ENCODE measurements at regions not wholly inside any gene's neighbourhood (a gene's known extent, or its start where the extent isn't known, plus 50 kb on each side); places are given as distances from the start of the nearest gene placed in this dataset.

DNA sequence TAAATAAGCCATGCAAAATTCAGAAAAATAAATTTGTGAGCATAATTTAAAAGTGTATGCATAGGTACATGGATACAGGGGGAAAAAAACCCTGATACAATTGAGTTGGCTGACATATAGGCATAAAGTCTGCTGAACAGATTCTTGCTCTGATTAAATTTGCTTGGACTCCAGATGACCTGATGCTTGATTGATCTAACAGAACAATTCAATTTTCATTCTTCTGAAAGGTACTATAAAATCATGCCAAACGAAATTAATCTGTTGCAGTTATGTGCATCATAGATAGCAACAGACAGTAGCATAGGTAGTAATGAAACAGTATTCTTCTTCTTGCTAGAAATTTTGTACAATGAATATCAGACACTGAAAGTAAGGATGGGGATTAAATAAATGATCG, 578.2 kb upstream of the SLITRK6 start:
- no peak overlapping the region for H3K27ac ChIP-seq (ENCODE audit: low read length)
- no peak for DNase-seq (ENCODE audit: low read depth, low spot score)
- CTCF ChIA-PET, result no interaction called here
- ATAC-seq, result no peak
- TF ChIP-seq POLR2AphosphoS5 (IDR thresholded peaks at IDR 0.05; ENCODE audit: low read depth, low read length) (no peak), TCF7L2 (IDR thresholded peaks at IDR 0.05; ENCODE audit: low read depth, low read length) (no peak), SIN3A (IDR thresholded peaks at IDR 0.05; ENCODE audit: borderline replicate concordance, insufficient read depth, low read depth, low read length) (no peak)
- TF ChIP-seq, protein P1, sequence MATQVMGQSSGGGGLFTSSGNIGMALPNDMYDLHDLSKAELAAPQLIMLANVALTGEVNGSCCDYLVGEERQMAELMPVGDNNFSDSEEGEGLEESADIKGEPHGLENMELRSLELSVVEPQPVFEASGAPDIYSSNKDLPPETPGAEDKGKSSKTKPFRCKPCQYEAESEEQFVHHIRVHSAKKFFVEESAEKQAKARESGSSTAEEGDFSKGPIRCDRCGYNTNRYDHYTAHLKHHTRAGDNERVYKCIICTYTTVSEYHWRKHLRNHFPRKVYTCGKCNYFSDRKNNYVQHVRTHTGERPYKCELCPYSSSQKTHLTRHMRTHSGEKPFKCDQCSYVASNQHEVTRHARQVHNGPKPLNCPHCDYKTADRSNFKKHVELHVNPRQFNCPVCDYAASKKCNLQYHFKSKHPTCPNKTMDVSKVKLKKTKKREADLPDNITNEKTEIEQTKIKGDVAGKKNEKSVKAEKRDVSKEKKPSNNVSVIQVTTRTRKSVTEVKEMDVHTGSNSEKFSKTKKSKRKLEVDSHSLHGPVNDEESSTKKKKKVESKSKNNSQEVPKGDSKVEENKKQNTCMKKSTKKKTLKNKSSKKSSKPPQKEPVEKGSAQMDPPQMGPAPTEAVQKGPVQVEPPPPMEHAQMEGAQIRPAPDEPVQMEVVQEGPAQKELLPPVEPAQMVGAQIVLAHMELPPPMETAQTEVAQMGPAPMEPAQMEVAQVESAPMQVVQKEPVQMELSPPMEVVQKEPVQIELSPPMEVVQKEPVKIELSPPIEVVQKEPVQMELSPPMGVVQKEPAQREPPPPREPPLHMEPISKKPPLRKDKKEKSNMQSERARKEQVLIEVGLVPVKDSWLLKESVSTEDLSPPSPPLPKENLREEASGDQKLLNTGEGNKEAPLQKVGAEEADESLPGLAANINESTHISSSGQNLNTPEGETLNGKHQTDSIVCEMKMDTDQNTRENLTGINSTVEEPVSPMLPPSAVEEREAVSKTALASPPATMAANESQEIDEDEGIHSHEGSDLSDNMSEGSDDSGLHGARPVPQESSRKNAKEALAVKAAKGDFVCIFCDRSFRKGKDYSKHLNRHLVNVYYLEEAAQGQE (IDR thresholded peaks at IDR 0.05; ENCODE audit: insufficient read depth in 1 of 2, low read depth in 2 of 2, low read length in 1 of 2), result no peak
- TF ChIP-seq, protein P2, sequence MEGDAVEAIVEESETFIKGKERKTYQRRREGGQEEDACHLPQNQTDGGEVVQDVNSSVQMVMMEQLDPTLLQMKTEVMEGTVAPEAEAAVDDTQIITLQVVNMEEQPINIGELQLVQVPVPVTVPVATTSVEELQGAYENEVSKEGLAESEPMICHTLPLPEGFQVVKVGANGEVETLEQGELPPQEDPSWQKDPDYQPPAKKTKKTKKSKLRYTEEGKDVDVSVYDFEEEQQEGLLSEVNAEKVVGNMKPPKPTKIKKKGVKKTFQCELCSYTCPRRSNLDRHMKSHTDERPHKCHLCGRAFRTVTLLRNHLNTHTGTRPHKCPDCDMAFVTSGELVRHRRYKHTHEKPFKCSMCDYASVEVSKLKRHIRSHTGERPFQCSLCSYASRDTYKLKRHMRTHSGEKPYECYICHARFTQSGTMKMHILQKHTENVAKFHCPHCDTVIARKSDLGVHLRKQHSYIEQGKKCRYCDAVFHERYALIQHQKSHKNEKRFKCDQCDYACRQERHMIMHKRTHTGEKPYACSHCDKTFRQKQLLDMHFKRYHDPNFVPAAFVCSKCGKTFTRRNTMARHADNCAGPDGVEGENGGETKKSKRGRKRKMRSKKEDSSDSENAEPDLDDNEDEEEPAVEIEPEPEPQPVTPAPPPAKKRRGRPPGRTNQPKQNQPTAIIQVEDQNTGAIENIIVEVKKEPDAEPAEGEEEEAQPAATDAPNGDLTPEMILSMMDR (IDR thresholded peaks at IDR 0.05), result no peak
- no peak overlapping the region for H3K4me3 ChIP-seq (ENCODE audit: low read depth in 2 of 2, low read length in 2 of 2)
- no peaks in the 10 kb centered on the region for H3K36me3 ChIP-seq (ENCODE audit: control insufficient read depth, insufficient read depth, low read length)
- intact Hi-C loops (cut with micrococcal nuclease; ENCODE audit: unreplicated experiment), result no loop called here
- H3K27me3 ChIP-seq (ENCODE audit: control insufficient read depth, insufficient read depth, low read length), result no peaks in the 10 kb centered on the region
- H3K9me3 ChIP-seq (ENCODE audit: control insufficient read depth, insufficient read depth, low read depth, low read length), result no peaks in the 10 kb centered on the region
- in situ Hi-C loops (cut with HindIII; ENCODE audit: low pct_unique_long_range_greater_than_20kb, low sequenced_read_pairs), result no loop called here
- H3K4me1 ChIP-seq (ENCODE audit: control insufficient read depth, insufficient read depth, low read length), result no peaks in the 10 kb centered on the region
- POLR2A ChIA-PET, result no interaction called here
- BruUV-seq (replicated peaks), result no TSS peak

DNA sequence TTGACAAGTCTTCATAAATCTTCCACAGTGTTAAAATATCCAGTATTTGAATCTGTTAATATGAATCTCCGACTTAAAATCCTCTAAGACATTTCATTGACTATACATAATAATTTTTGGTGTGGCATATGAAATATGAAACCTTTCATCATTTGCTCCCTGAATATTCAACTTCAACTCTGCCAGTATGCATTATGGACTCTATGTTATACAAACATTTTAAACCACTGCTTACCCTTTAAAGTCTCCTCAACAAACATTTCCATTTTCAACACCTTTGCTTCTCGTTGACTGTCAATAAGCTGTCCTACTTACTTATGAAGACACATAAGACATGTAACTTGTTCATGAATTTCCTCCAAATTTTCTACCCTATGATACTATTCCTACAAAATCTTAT, 579.4 kb upstream of the SLITRK6 start:
- in situ Hi-C loops (cut with HindIII; ENCODE audit: low pct_unique_long_range_greater_than_20kb, low sequenced_read_pairs), result no loop called here
- POLR2A ChIA-PET, result no interaction called here

More for the DNA sequence above, 579.4 kb upstream of the SLITRK6 start:
- no peaks in the 10 kb centered on the region for H3K36me3 ChIP-seq (ENCODE audit: control insufficient read depth, insufficient read depth, low read length)
- H3K27me3 ChIP-seq (ENCODE audit: control insufficient read depth, insufficient read depth, low read length), result no peaks in the 10 kb centered on the region
- no peak overlapping the region for H3K4me3 ChIP-seq (ENCODE audit: low read depth in 2 of 2, low read length in 2 of 2)
- no TSS peak for BruUV-seq (replicated peaks)
- ATAC-seq (no peak), DNase-seq (ENCODE audit: low read depth, low spot score) (no peak)
- no peak overlapping the region for H3K27ac ChIP-seq (ENCODE audit: low read length)
- TF ChIP-seq, protein P2 (IDR thresholded peaks at IDR 0.05), result no peak
- TF ChIP-seq SIN3A (IDR thresholded peaks at IDR 0.05; ENCODE audit: borderline replicate concordance, insufficient read depth, low read depth, low read length) (no peak), TCF7L2 (IDR thresholded peaks at IDR 0.05; ENCODE audit: low read depth, low read length) (no peak), POLR2AphosphoS5 (IDR thresholded peaks at IDR 0.05; ENCODE audit: low read depth, low read length) (no peak)
- TF ChIP-seq, protein P1 (IDR thresholded peaks at IDR 0.05; ENCODE audit: insufficient read depth in 1 of 2, low read depth in 2 of 2, low read length in 1 of 2), result no peak
- H3K9me3 ChIP-seq (ENCODE audit: control insufficient read depth, insufficient read depth, low read depth, low read length), result no peaks in the 10 kb centered on the region
- CTCF ChIA-PET, result no interaction called here
- H3K4me1 ChIP-seq (ENCODE audit: control insufficient read depth, insufficient read depth, low read length), result no peaks in the 10 kb centered on the region
- intact Hi-C loops (cut with micrococcal nuclease; ENCODE audit: unreplicated experiment), result no loop called here
